Liver (tissue), 7 donors: ENCODE measurements at regions not wholly inside any gene's neighbourhood (a gene's known extent, or its start where the extent isn't known, plus 50 kb on each side); places are given as distances from the start of the nearest gene placed in this dataset.

Experiments used
- DNase-seq: peaks from one replicate; pipeline ENCODE4 v3.0.0-alpha.2; 2017; ENCODE audit warnings: low spot score
- H3K27ac ChIP-seq, 2 donors: one replicate each; pipeline ENCODE4 v1.7.0; 2013; ENCODE audit warnings: inconsistent platforms in 2 of 2, low read length in 2 of 2, control low read depth in 1 of 2, low read depth in 1 of 2, mild to moderate bottlenecking in 1 of 2
- H3K27me3 ChIP-seq, 4 donors: one replicate each; pipeline versions ENCODE4 v1.6.1 to v1.7.0; 2013; ENCODE audit warnings: low read length in 3 of 4, inconsistent platforms in 1 of 4, mild to moderate bottlenecking in 1 of 4, moderate library complexity in 1 of 4; ENCODE audit not compliant: control insufficient read depth in 4 of 4, insufficient read depth in 4 of 4
- H3K36me3 ChIP-seq, 4 donors: one replicate each; pipeline versions ENCODE4 v1.6.1 to v1.7.0; 2013; ENCODE audit warnings: low read length in 3 of 4, mild to moderate bottlenecking in 3 of 4, low read depth in 1 of 4, moderate library complexity in 1 of 4; ENCODE audit not compliant: control insufficient read depth in 4 of 4, insufficient read depth in 3 of 4
- H3K4me1 ChIP-seq, 4 donors: one replicate each; pipeline versions ENCODE4 v1.6.1 to v1.7.0; 2013; ENCODE audit warnings: low read length in 3 of 4, mild to moderate bottlenecking in 3 of 4, moderate library complexity in 1 of 4; ENCODE audit not compliant: control insufficient read depth in 4 of 4, insufficient read depth in 4 of 4
- H3K4me3 ChIP-seq, 3 donors: one replicate each; pipeline versions ENCODE4 v1.6.1 to v1.7.0; 2013; ENCODE audit warnings: low read length in 3 of 3, control low read depth in 1 of 3, low read depth in 1 of 3, mild to moderate bottlenecking in 1 of 3
- H3K9ac ChIP-seq, 2 donors: one replicate each; pipeline ENCODE4 v1.7.0; 2013; ENCODE audit warnings: low read length in 2 of 2, mild to moderate bottlenecking in 2 of 2, moderate library complexity in 2 of 2, control low read depth in 1 of 2, low read depth in 1 of 2
- H3K9me3 ChIP-seq, 4 donors: one replicate each; pipeline versions ENCODE4 v1.6.1 to v1.7.0; 2013; ENCODE audit warnings: low read length in 3 of 4; ENCODE audit not compliant: control insufficient read depth in 4 of 4
- EGR1 ChIP-seq, 2 donors: IDR thresholded peaks; 2 replicates each; pipeline ENCODE4 v1.6.1; 2016 to 2018; ENCODE audit warnings: antibody characterized with exemption in 2 of 2, low read depth in 2 of 2
- FOXA1 ChIP-seq: IDR thresholded peaks from 2 replicates; pipeline ENCODE4 v1.6.1; 2016; ENCODE audit warnings: antibody characterized with exemption
- FOXA2 ChIP-seq: IDR thresholded peaks from 2 replicates; pipeline ENCODE4 v1.6.1; 2016; ENCODE audit warnings: antibody characterized with exemption
- HNF4A ChIP-seq, 2 donors: conservative IDR thresholded peaks; 2 replicates each; pipeline ENCODE4 v1.6.1; 2016; ENCODE audit warnings: antibody characterized with exemption in 2 of 2, mild to moderate bottlenecking in 2 of 2
- HNF4G ChIP-seq: IDR thresholded peaks from 2 replicates; pipeline ENCODE4 v1.6.1; 2016; ENCODE audit warnings: antibody characterized with exemption
- NR2F2 ChIP-seq: IDR thresholded peaks from 2 replicates; pipeline ENCODE4 v1.6.1; 2016; ENCODE audit warnings: antibody characterized with exemption
- RAD21 ChIP-seq, 2 donors: IDR thresholded peaks; 2 replicates each; pipeline ENCODE4 v1.6.1; 2016; ENCODE audit warnings: antibody characterized with exemption in 2 of 2, mild to moderate bottlenecking in 2 of 2
- REST ChIP-seq: IDR thresholded peaks from 2 replicates; pipeline ENCODE4 v1.6.1; 2016; ENCODE audit warnings: antibody characterized with exemption, mild to moderate bottlenecking
- RXRA ChIP-seq, 2 donors: IDR thresholded peaks; 2 replicates each; pipeline ENCODE4 v1.6.1; 2017 to 2018; ENCODE audit warnings: antibody characterized with exemption in 2 of 2, mild to moderate bottlenecking in 1 of 2
- WGBS: extraction: QIAGEN DNeasy Blood & Tissue Kit; methylation state at CpG from one replicate; pipeline ENCODE4 v1.1.7; 2013; 5-methylcytosine and 5-hydroxymethylcytosine counted together
- TF ChIP-seq, protein P1 (sequence below): IDR thresholded peaks from 2 replicates; pipeline ENCODE4 v1.6.1; 2016; ENCODE audit warnings: antibody characterized with exemption
- TF ChIP-seq, protein P2 (sequence below): IDR thresholded peaks from 2 replicates; pipeline ENCODE4 v1.6.1; 2016; ENCODE audit warnings: antibody characterized with exemption
- donor health status: healthy.
- donor health status: healthy.
- donor health status: healthy.
- donor health status: healthy.

DNA sequence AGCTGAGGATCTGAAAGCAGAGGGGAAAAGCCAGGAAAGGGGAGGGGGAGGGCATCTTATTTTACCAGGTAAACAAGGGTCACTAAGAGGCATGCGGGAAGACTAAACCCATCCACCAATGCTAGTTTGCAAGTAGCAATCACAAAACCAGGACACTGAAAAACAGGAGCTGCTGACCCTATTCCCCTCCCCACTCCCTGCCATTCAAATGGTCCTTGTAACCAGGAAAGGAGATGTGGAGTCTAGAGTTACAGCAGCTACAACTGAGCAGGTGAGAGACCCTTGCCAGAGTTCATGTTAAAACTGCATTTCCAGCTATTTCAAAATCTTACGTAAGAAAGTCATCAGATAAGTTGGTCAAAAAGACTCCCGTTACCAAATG lies 85.3 kb upstream of the SIMC1 start:
- DNase-seq, result no peak
- no peak overlapping the region for H3K9ac ChIP-seq
- no peaks in the 10 kb centered on the region for H3K9me3 ChIP-seq
- H3K4me1 ChIP-seq, result no peaks in the 10 kb centered on the region
- no peaks in the 10 kb centered on the region for H3K36me3 ChIP-seq
- H3K27me3 ChIP-seq, result no peaks in the 10 kb centered on the region
- 79% methylated on average over 3 of the region's 3 CpGs for whole genome bisulfite sequencing
- no peak overlapping the region for H3K27ac ChIP-seq
- TF ChIP-seq FOXA2, result no peak
- no peak for TF ChIP-seq EGR1 (IDR thresholded peaks at IDR 0.05; ENCODE audit: low read depth in 2 of 2)
- no peak for TF ChIP-seq FOXA1
- TF ChIP-seq RXRA (IDR thresholded peaks at IDR 0.05), result no peak
- no peak for TF ChIP-seq NR2F2
- TF ChIP-seq, protein P1, sequence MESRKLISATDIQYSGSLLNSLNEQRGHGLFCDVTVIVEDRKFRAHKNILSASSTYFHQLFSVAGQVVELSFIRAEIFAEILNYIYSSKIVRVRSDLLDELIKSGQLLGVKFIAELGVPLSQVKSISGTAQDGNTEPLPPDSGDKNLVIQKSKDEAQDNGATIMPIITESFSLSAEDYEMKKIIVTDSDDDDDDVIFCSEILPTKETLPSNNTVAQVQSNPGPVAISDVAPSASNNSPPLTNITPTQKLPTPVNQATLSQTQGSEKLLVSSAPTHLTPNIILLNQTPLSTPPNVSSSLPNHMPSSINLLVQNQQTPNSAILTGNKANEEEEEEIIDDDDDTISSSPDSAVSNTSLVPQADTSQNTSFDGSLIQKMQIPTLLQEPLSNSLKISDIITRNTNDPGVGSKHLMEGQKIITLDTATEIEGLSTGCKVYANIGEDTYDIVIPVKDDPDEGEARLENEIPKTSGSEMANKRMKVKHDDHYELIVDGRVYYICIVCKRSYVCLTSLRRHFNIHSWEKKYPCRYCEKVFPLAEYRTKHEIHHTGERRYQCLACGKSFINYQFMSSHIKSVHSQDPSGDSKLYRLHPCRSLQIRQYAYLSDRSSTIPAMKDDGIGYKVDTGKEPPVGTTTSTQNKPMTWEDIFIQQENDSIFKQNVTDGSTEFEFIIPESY, result no peak
- TF ChIP-seq, protein P2, sequence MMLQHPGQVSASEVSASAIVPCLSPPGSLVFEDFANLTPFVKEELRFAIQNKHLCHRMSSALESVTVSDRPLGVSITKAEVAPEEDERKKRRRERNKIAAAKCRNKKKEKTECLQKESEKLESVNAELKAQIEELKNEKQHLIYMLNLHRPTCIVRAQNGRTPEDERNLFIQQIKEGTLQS, result no peak
- TF ChIP-seq REST, result no peak
- no peak for TF ChIP-seq RAD21 (IDR thresholded peaks at IDR 0.05)
- H3K4me3 ChIP-seq, result no peak overlapping the region

DNA sequence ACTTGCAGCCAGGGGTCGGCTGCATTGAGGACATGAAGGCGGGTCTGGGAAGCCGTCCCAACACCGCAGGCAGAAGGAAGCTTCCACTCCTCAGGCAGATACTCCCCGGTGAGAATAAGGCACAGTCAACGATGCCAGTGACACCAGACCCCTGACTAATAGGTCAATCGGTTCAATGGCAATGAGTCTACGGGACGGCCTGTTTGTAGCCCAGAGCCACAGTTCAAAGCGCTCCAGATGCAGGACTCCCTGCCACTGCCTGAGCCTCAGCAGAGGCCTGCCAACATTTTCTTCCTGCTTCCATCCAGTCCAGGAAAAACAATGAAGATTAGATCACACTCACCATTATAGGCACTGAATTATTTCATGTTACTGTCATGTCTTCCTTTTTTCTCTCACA lies 84.5 kb upstream of the SIMC1 start:
- Histone ChIP-seq H3K9me3 (no peaks in the 10 kb centered on the region), H3K27ac (no peak overlapping the region), H3K9ac (no peak overlapping the region), H3K36me3 (no peaks in the 10 kb centered on the region), H3K4me3 (no peak overlapping the region), H3K4me1 (no peaks in the 10 kb centered on the region), H3K27me3 (no peaks in the 10 kb centered on the region)
- DNase-seq, result no peak
- TF ChIP-seq HNF4G, result no peak
- TF ChIP-seq, protein P1, result no peak
- no peak for TF ChIP-seq REST
- no peak for TF ChIP-seq NR2F2
- TF ChIP-seq, protein P2, result no peak
- TF ChIP-seq HNF4A (conservative IDR thresholded peaks at IDR 0.05), result no peak
- no peak for TF ChIP-seq FOXA2
- WGBS, result 66% methylated on average over 10 of the region's 10 CpGs
